ENCODE measurements at regions not wholly inside any gene's neighbourhood (a gene's known extent, or its start where the extent isn't known, plus 50 kb on each side); places are given as distances from the start of the nearest gene placed in this dataset.

DNA sequence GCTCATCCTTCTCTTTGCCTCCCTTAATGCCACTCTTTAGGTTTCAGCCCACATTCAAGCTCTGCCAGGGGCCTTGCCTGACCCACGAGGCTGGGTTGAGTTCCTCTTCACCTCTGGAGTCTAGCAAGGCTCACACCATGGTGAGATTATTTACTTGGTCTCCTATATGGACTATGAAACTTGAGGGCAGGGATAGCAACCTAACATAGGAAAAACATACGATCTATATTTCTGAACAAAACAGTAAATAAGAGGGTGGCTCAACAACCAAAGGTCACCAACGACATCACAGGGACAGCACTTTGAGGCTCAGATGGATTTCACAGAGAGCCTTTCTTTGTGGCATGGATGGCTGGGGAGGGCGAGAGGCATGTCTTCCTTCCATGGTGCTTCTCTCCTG lies 197.0 kb downstream of the MAF start:
- no peak overlapping the region for H3K4me3 ChIP-seq (ENCODE audit: low read depth in 2 of 2, low read length in 2 of 2)
- DNase-seq (ENCODE audit: low read depth, low spot score) (no peak), ATAC-seq (no peak)
- TF ChIP-seq, protein P1, sequence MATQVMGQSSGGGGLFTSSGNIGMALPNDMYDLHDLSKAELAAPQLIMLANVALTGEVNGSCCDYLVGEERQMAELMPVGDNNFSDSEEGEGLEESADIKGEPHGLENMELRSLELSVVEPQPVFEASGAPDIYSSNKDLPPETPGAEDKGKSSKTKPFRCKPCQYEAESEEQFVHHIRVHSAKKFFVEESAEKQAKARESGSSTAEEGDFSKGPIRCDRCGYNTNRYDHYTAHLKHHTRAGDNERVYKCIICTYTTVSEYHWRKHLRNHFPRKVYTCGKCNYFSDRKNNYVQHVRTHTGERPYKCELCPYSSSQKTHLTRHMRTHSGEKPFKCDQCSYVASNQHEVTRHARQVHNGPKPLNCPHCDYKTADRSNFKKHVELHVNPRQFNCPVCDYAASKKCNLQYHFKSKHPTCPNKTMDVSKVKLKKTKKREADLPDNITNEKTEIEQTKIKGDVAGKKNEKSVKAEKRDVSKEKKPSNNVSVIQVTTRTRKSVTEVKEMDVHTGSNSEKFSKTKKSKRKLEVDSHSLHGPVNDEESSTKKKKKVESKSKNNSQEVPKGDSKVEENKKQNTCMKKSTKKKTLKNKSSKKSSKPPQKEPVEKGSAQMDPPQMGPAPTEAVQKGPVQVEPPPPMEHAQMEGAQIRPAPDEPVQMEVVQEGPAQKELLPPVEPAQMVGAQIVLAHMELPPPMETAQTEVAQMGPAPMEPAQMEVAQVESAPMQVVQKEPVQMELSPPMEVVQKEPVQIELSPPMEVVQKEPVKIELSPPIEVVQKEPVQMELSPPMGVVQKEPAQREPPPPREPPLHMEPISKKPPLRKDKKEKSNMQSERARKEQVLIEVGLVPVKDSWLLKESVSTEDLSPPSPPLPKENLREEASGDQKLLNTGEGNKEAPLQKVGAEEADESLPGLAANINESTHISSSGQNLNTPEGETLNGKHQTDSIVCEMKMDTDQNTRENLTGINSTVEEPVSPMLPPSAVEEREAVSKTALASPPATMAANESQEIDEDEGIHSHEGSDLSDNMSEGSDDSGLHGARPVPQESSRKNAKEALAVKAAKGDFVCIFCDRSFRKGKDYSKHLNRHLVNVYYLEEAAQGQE (IDR thresholded peaks at IDR 0.05; ENCODE audit: insufficient read depth in 1 of 2, low read depth in 2 of 2, low read length in 1 of 2) = no peak
- no peak overlapping the region for H3K27ac ChIP-seq (ENCODE audit: low read length)
- in situ Hi-C loops (cut with HindIII; ENCODE audit: low pct_unique_long_range_greater_than_20kb, low sequenced_read_pairs) (no loop called here), intact Hi-C loops (cut with micrococcal nuclease; ENCODE audit: unreplicated experiment) (no loop called here)
- H3K4me1 ChIP-seq (ENCODE audit: control insufficient read depth, insufficient read depth, low read length) = no peaks in the 10 kb centered on the region
- ChIA-PET POLR2A (no interaction called here), CTCF (no interaction called here)
- no peaks in the 10 kb centered on the region for H3K9me3 ChIP-seq (ENCODE audit: control insufficient read depth, insufficient read depth, low read depth, low read length)
- BruUV-seq (replicated peaks) = no TSS peak
- no peaks in the 10 kb centered on the region for H3K36me3 ChIP-seq (ENCODE audit: control insufficient read depth, insufficient read depth, low read length)
- no peaks in the 10 kb centered on the region for H3K27me3 ChIP-seq (ENCODE audit: control insufficient read depth, insufficient read depth, low read length)

DNA sequence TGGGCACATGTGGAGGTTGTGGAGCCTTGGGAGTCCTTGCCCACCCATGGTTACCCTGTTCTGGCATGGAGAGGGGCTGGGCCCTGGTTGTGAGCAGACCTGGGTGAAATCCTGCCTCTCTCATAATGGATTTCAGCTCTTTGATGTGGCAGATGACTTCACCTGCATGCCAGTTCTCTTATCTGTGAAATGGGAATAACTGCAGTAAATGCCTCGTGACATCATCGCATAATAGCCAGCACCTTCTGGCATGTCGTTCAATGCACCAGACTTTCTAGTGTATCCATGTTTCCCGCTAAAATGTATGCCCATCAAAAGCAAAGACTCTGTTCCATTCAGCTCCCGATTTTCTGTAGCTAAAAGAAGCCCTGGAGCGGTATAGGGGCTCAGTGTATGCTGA lies 197.6 kb downstream of the MAF start:
- no peak for ATAC-seq
- BruUV-seq (replicated peaks) = no TSS peak
- in situ Hi-C loops (cut with HindIII; ENCODE audit: low pct_unique_long_range_greater_than_20kb, low sequenced_read_pairs) (no loop called here), intact Hi-C loops (cut with micrococcal nuclease; ENCODE audit: unreplicated experiment) (no loop called here)
- H3K27me3 ChIP-seq (ENCODE audit: control insufficient read depth, insufficient read depth, low read length) = no peaks in the 10 kb centered on the region
- TF ChIP-seq, protein P2, sequence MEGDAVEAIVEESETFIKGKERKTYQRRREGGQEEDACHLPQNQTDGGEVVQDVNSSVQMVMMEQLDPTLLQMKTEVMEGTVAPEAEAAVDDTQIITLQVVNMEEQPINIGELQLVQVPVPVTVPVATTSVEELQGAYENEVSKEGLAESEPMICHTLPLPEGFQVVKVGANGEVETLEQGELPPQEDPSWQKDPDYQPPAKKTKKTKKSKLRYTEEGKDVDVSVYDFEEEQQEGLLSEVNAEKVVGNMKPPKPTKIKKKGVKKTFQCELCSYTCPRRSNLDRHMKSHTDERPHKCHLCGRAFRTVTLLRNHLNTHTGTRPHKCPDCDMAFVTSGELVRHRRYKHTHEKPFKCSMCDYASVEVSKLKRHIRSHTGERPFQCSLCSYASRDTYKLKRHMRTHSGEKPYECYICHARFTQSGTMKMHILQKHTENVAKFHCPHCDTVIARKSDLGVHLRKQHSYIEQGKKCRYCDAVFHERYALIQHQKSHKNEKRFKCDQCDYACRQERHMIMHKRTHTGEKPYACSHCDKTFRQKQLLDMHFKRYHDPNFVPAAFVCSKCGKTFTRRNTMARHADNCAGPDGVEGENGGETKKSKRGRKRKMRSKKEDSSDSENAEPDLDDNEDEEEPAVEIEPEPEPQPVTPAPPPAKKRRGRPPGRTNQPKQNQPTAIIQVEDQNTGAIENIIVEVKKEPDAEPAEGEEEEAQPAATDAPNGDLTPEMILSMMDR (IDR thresholded peaks at IDR 0.05) = no peak
- TF ChIP-seq POLR2AphosphoS5 (IDR thresholded peaks at IDR 0.05; ENCODE audit: low read depth, low read length) (no peak), TCF7L2 (IDR thresholded peaks at IDR 0.05; ENCODE audit: low read depth, low read length) (no peak), SIN3A (IDR thresholded peaks at IDR 0.05; ENCODE audit: borderline replicate concordance, insufficient read depth, low read depth, low read length) (no peak)
- TF ChIP-seq, protein P1 (IDR thresholded peaks at IDR 0.05; ENCODE audit: insufficient read depth in 1 of 2, low read depth in 2 of 2, low read length in 1 of 2) = no peak
- no peak overlapping the region for H3K27ac ChIP-seq (ENCODE audit: low read length)
- no peaks in the 10 kb centered on the region for H3K9me3 ChIP-seq (ENCODE audit: control insufficient read depth, insufficient read depth, low read depth, low read length)
- H3K4me1 ChIP-seq (ENCODE audit: control insufficient read depth, insufficient read depth, low read length) = no peaks in the 10 kb centered on the region
- H3K36me3 ChIP-seq (ENCODE audit: control insufficient read depth, insufficient read depth, low read length) = no peaks in the 10 kb centered on the region
- ChIA-PET CTCF (no interaction called here), POLR2A (no interaction called here)
- DNase-seq (ENCODE audit: low read depth, low spot score) = no peak
- no peak overlapping the region for H3K4me3 ChIP-seq (ENCODE audit: low read depth in 2 of 2, low read length in 2 of 2)
